DOHH2 (cell line): ENCODE measurements at regions not wholly inside any gene's neighbourhood (a gene's known extent, or its start where the extent isn't known, plus 50 kb on each side); places are given as distances from the start of the nearest gene placed in this dataset.

Experiments used
- H3F3A ChIP-seq: fragments of 200-600 bp; sonication (generic), shearing (Covaris generic); 2 replicates; pipeline ENCODE4 v1.6.0; 2016; ENCODE audit warnings: antibody characterized with exemption, mild to moderate bottlenecking; ENCODE audit not compliant: control insufficient read depth, insufficient read depth
- H3K27ac ChIP-seq: fragments of 200-600 bp; sonication (generic); 2 replicates; pipeline ENCODE4 v1.5.1; 2014; ENCODE audit warnings: low read depth, mild to moderate bottlenecking, low read length, moderate library complexity
- H3K27me3 ChIP-seq: fragments of 200-600 bp; sonication (generic); 2 replicates; pipeline ENCODE4 v1.6.1; 2014; ENCODE audit warnings: mild to moderate bottlenecking, low read length, mixed read lengths; ENCODE audit not compliant: control insufficient read depth
- H3K36me3 ChIP-seq: fragments of 200-600 bp; sonication (generic); 2 replicates; pipeline ENCODE4 v1.6.1; 2014; ENCODE audit warnings: mild to moderate bottlenecking, low read length, moderate library complexity, mixed read lengths; ENCODE audit not compliant: control insufficient read depth
- H3K4me1 ChIP-seq: fragments of 200-600 bp; sonication (generic); 2 replicates; pipeline ENCODE4 v1.6.1; 2014; ENCODE audit warnings: mild to moderate bottlenecking, low read length, mixed read lengths; ENCODE audit not compliant: control insufficient read depth
- H3K4me2 ChIP-seq: fragments of 200-600 bp; sonication (generic); 2 replicates; pipeline ENCODE4 v1.6.0; 2014; ENCODE audit warnings: mild to moderate bottlenecking, low read length, moderate library complexity
- H3K4me3 ChIP-seq: fragments of 200-600 bp; sonication (generic); 2 replicates; pipeline ENCODE4 v1.5.1; 2014; ENCODE audit warnings: mild to moderate bottlenecking, low read length, mixed read lengths
- H3K79me2 ChIP-seq: fragments of 200-600 bp; sonication (generic); 2 replicates; pipeline ENCODE4 v1.6.1; 2014; ENCODE audit warnings: mild to moderate bottlenecking, low read length, mixed read lengths; ENCODE audit not compliant: control insufficient read depth
- H3K9me2 ChIP-seq: fragments of 200-600 bp; sonication (generic); replicated peaks from 2 replicates; pipeline ENCODE4 v1.6.1; 2014; ENCODE audit warnings: mild to moderate bottlenecking, low read length, mixed read lengths; ENCODE audit not compliant: control insufficient read depth
- H3K9me3 ChIP-seq: fragments of 200-600 bp; sonication (generic); 2 replicates; pipeline ENCODE4 v1.6.1; 2014; ENCODE audit warnings: antibody characterized with exemption, low read length, mixed read lengths; ENCODE audit not compliant: control insufficient read depth, insufficient read depth
- H4K20me1 ChIP-seq: fragments of 200-600 bp; sonication (generic); 2 replicates; pipeline ENCODE4 v1.6.0; 2014; ENCODE audit warnings: low read depth, mild to moderate bottlenecking, antibody characterized with exemption, low read length, moderate library complexity; ENCODE audit not compliant: control insufficient read depth, insufficient read depth
- CTCF ChIP-seq: fragments of 200-600 bp; sonication (generic); IDR thresholded peaks from one replicate; pipeline ENCODE4 v1.5.1; 2014; ENCODE audit warnings: antibody characterized with exemption, mild to moderate bottlenecking, low read depth, low read length; ENCODE audit not compliant: poor library complexity, severe bottlenecking
- EZH2phosphoT487 ChIP-seq: fragments of 200-600 bp; sonication (generic); IDR thresholded peaks from 2 replicates; pipeline ENCODE4 v1.6.1; 2017; ENCODE audit warnings: borderline replicate concordance, mild to moderate bottlenecking, antibody characterized with exemption, low read length, moderate library complexity, mixed read lengths

GRCh38 chr13:47723898-47724297 lies 277.2 kb downstream of the SUCLA2 start:
- TF ChIP-seq CTCF = no peak
- TF ChIP-seq EZH2phosphoT487 = no peak
- no peak overlapping the region for H3K27ac ChIP-seq
- no peaks in the 10 kb centered on the region for H3K9me2 ChIP-seq
- H3K4me3 ChIP-seq = no peak overlapping the region
- no peaks in the 10 kb centered on the region for H3K79me2 ChIP-seq
- no peaks in the 10 kb centered on the region for H3K4me1 ChIP-seq
- H4K20me1 ChIP-seq = no peaks in the 10 kb centered on the region
- no peak overlapping the region for H3K4me2 ChIP-seq
- H3K36me3 ChIP-seq = no peaks in the 10 kb centered on the region
- H3K9me3 ChIP-seq = no peaks in the 10 kb centered on the region
- H3K27me3 ChIP-seq = no peaks in the 10 kb centered on the region
- no peaks in the 10 kb centered on the region for H3F3A ChIP-seq

GRCh38 chr13:47719164-47719563 lies 281.9 kb downstream of the SUCLA2 start:
- no peaks in the 10 kb centered on the region for H3K27me3 ChIP-seq
- no peak overlapping the region for H3K27ac ChIP-seq
- H4K20me1 ChIP-seq = no peaks in the 10 kb centered on the region
- no peak overlapping the region for H3K4me3 ChIP-seq
- H3F3A ChIP-seq = no peaks in the 10 kb centered on the region
- no peaks in the 10 kb centered on the region for H3K9me3 ChIP-seq
- no peak for TF ChIP-seq CTCF
- no peak for TF ChIP-seq EZH2phosphoT487
- no peaks in the 10 kb centered on the region for H3K9me2 ChIP-seq
- H3K36me3 ChIP-seq = no peaks in the 10 kb centered on the region
- no peak overlapping the region for H3K4me2 ChIP-seq
- no peaks in the 10 kb centered on the region for H3K4me1 ChIP-seq
- H3K79me2 ChIP-seq = no peaks in the 10 kb centered on the region

GRCh38 chr13:47718556-47718955 lies 282.5 kb downstream of the SUCLA2 start:
- H3F3A ChIP-seq = no peaks in the 10 kb centered on the region
- no peaks in the 10 kb centered on the region for H4K20me1 ChIP-seq
- no peaks in the 10 kb centered on the region for H3K4me1 ChIP-seq
- H3K79me2 ChIP-seq = no peaks in the 10 kb centered on the region
- no peaks in the 10 kb centered on the region for H3K27me3 ChIP-seq
- H3K9me3 ChIP-seq = no peaks in the 10 kb centered on the region
- no peaks in the 10 kb centered on the region for H3K36me3 ChIP-seq
- no peak overlapping the region for H3K4me3 ChIP-seq
- H3K27ac ChIP-seq = no peak overlapping the region
- no peak overlapping the region for H3K4me2 ChIP-seq
- H3K9me2 ChIP-seq = no peaks in the 10 kb centered on the region
- TF ChIP-seq CTCF (no peak), EZH2phosphoT487 (no peak)

GRCh38 chr13:47708386-47708785 lies 292.7 kb downstream of the SUCLA2 start:
- no peak overlapping the region for H3K27ac ChIP-seq
- H3F3A ChIP-seq = no peaks in the 10 kb centered on the region
- no peak for TF ChIP-seq EZH2phosphoT487
- no peak for TF ChIP-seq CTCF
- H3K36me3 ChIP-seq = no peaks in the 10 kb centered on the region
- no peaks in the 10 kb centered on the region for H4K20me1 ChIP-seq
- H3K9me2 ChIP-seq = no peaks in the 10 kb centered on the region
- no peaks in the 10 kb centered on the region for H3K9me3 ChIP-seq
- no peak overlapping the region for H3K4me3 ChIP-seq
- no peaks in the 10 kb centered on the region for H3K4me1 ChIP-seq
- H3K27me3 ChIP-seq = no peaks in the 10 kb centered on the region
- H3K79me2 ChIP-seq = no peaks in the 10 kb centered on the region
- H3K4me2 ChIP-seq = no peak overlapping the region
